ENCODE measurements at regions not wholly inside any gene's neighbourhood (a gene's known extent, or its start where the extent isn't known, plus 50 kb on each side); places are given as distances from the start of the nearest gene placed in this dataset.

DNA sequence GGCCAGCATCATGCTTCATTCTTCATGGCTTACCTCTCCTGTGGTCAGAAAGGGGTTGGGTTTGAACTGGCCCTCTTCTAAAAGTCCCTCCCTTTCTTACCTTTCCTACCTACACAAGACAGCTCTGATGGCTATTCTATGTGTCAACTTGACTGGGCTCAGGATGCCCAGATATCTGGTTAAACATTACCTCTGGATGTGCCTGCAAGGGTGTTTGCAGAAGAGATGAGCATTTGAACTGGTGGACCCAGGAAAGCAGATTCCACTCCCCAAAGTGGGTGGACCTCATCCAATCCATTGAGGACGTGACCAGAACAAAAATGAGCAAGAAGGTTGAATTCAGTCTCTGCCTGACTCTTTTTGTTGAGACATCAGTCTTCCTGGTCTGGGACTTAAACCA is 79.0 kb upstream of the TCF7L2 start:
- TF ChIP-seq FOXM1 (IDR thresholded peaks at IDR 0.05; ENCODE audit: low read depth), result no peak
- TF ChIP-seq PBX3 (IDR thresholded peaks at IDR 0.05), result no peak
- TF ChIP-seq ELF1 (IDR thresholded peaks at IDR 0.05), result no peak
- no peak for TF ChIP-seq TAF1 (IDR thresholded peaks at IDR 0.05; ENCODE audit: borderline replicate concordance, low read depth, low read length)
- no peak for TF ChIP-seq NRF1 (IDR thresholded peaks at IDR 0.05; ENCODE audit: low read depth, low read length)
- TF ChIP-seq EP300 (IDR thresholded peaks at IDR 0.05; ENCODE audit: borderline replicate concordance in 1 of 2, low read depth in 1 of 2, low read length in 1 of 2), result no peak
- no peak for TF ChIP-seq FOXJ3 (CRISPR knock-in tag; IDR thresholded peaks at IDR 0.05)
- no peak for TF ChIP-seq MAX (IDR thresholded peaks at IDR 0.05; ENCODE audit: low read depth)
- TF ChIP-seq SIN3A (IDR thresholded peaks at IDR 0.05; ENCODE audit: borderline replicate concordance, low read depth, low read length), result no peak
- TF ChIP-seq USF2 (IDR thresholded peaks at IDR 0.05; ENCODE audit: borderline replicate concordance, low read depth, low read length), result no peak
- no peak for TF ChIP-seq YY1 (IDR thresholded peaks at IDR 0.05; ENCODE audit: low read depth)
- TF ChIP-seq MXI1 (IDR thresholded peaks at IDR 0.05; ENCODE audit: low read depth, low read length), result no peak
- TF ChIP-seq REST (IDR thresholded peaks at IDR 0.05; ENCODE audit: low read depth, low read length), result no peak
- TF ChIP-seq, protein P1, sequence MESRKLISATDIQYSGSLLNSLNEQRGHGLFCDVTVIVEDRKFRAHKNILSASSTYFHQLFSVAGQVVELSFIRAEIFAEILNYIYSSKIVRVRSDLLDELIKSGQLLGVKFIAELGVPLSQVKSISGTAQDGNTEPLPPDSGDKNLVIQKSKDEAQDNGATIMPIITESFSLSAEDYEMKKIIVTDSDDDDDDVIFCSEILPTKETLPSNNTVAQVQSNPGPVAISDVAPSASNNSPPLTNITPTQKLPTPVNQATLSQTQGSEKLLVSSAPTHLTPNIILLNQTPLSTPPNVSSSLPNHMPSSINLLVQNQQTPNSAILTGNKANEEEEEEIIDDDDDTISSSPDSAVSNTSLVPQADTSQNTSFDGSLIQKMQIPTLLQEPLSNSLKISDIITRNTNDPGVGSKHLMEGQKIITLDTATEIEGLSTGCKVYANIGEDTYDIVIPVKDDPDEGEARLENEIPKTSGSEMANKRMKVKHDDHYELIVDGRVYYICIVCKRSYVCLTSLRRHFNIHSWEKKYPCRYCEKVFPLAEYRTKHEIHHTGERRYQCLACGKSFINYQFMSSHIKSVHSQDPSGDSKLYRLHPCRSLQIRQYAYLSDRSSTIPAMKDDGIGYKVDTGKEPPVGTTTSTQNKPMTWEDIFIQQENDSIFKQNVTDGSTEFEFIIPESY (IDR thresholded peaks at IDR 0.05; ENCODE audit: borderline replicate concordance, low read depth), result no peak
- TF ChIP-seq, protein P2, sequence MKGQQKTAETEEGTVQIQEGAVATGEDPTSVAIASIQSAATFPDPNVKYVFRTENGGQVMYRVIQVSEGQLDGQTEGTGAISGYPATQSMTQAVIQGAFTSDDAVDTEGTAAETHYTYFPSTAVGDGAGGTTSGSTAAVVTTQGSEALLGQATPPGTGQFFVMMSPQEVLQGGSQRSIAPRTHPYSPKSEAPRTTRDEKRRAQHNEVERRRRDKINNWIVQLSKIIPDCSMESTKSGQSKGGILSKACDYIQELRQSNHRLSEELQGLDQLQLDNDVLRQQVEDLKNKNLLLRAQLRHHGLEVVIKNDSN (IDR thresholded peaks at IDR 0.05; ENCODE audit: borderline replicate concordance, low read depth), result no peak
- TF ChIP-seq SMC3 (IDR thresholded peaks at IDR 0.05; ENCODE audit: low read depth, low read length), result no peak
- POLR2A ChIA-PET, result no interaction called here

More for the DNA sequence above, 79.0 kb upstream of the TCF7L2 start:
- Histone ChIP-seq H3K9me2 (no peaks in the 10 kb centered on the region), H3K36me3 (replicated peaks in 1 of 2; ENCODE audit: control insufficient read depth in 1 of 2, insufficient read depth in 2 of 2, low read length in 1 of 2) (no peaks in the 10 kb centered on the region), H3K4me2 (no peak overlapping the region), H3F3A (replicated peaks; ENCODE audit: insufficient read depth) (no peaks in the 10 kb centered on the region), H3K27ac (ENCODE audit: low read depth in 2 of 2, low read length in 1 of 2) (no peak overlapping the region), H3K79me2 (ENCODE audit: insufficient read depth) (no peaks in the 10 kb centered on the region), H3K4me1 (ENCODE audit: control insufficient read depth in 1 of 2, insufficient read depth in 2 of 2, low read depth in 1 of 2, low read length in 1 of 2) (no peaks in the 10 kb centered on the region), H3K27me3 (ENCODE audit: insufficient read depth) (no peaks in the 10 kb centered on the region), H3K4me3 (ENCODE audit: low read depth in 2 of 2, low read length in 1 of 2) (no peak overlapping the region), H3K9ac (no peak overlapping the region), H3K9me3 (no peaks in the 10 kb centered on the region), H4K20me1 (ENCODE audit: insufficient read depth) (no peaks in the 10 kb centered on the region), H2AFZ (ENCODE audit: low read depth) (no peak overlapping the region)
- WGBS (ENCODE audit: low lambda C conversion rate), result 11% methylated on average over 1 of the region's 1 CpG
- no peak for DNase-seq
- CTCF ChIA-PET, result interaction anchor here (1.2 kb wide), 1 partner anchor 514 kb away, joined by 3 read pairs; no protein-coding TSS in a partner anchor
